COLO668 (cell line): ENCODE measurements at regions not wholly inside any gene's neighbourhood (a gene's known extent, or its start where the extent isn't known, plus 50 kb on each side); places are given as distances from the start of the nearest gene placed in this dataset.

Experiments used
- DNase-seq: peaks from one replicate; lab custom pipeline; 2025; ENCODE audit not compliant: unreplicated experiment; lab: John Stamatoyannopoulos, UW

DNA sequence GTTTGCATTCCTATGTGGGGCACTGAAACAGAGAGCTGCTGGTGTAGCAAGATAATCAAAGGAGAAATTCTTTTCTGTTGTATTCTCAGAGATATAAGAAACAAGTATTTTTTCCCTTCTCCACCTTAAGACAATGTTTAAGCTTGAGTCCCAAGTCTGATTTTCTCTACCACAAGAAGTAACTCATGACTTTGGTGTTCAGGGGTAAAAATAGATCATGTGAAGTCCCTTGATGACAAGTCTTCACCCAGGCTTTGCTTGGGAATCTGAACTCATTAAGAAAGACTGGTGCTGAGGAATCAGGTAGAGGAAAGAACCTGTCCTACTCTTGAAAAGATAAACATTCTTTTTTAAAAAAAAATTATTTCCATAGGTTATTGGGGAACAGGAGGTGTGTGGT lies 205.6 kb downstream of the ALDH8A1 start:
- no peak for DNase-seq

DNA sequence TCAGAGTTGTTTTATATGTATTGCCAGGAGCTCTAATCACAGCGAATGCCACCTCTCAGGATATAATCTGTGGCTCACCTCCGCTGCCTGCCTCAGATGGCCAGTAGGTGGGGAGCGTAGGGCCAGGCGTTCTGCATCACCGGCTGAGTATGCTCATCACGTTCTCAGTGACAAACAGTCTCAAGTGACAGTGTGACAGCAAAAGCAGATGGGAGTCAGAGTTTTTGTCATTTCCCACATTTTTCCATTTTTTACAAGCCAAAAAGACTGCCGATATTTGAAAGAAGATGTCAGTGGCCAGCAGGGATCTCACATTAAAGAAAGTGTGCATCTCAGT lies 208.7 kb downstream of the ALDH8A1 start:
- DNase-seq: peak; percentile 27

DNA sequence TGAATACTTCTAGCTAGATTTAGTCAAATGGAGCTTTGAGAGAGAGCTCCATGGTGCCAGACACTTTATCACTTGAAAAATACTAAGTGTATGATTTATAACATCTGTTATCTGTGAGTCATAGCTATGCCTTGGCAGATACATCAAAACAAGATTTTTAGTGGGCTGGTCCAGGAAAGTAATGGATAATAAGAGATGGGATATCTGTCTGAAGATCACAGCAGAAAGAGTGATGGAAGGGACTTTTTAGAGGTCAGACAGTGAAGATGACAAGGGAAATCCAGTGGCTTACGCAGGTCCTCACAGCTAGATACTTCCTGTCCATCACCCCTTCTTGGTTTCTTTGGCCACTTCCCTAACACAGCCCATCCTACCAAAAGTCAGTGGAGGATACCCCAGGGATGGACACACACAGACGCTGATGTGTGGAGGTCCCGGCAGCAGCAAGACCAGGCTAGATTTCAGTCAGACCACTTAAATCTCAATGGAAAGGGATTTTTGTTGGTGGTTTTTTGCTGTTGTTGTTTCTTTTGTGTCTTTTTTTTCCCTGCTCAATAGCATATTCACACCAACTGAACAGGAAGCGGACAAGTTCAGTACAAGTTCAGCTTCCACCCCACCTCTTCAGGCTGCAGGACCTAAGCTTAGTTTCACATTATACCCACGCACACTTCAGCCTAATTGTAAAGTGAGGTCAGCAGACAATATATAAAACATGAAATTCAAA lies 209.3 kb downstream of the ALDH8A1 start:
- no peak for DNase-seq

DNA sequence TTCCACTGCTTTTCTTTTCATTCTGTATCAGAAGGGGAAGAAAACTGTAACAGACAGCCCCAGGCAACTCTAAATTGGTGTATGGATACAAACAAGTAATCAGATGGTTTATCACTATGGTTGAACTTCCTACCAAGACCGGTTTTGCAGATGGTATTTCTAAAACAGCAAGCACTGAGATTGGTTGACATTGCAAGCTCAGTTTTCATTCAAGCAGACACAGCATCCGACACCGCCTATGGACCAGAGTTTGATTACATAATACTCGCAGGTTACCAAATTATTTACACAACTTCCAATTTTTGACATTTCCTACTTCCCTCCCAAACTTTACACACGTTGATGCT lies 209.9 kb downstream of the ALDH8A1 start:
- peak; percentile 23 for DNase-seq

DNA sequence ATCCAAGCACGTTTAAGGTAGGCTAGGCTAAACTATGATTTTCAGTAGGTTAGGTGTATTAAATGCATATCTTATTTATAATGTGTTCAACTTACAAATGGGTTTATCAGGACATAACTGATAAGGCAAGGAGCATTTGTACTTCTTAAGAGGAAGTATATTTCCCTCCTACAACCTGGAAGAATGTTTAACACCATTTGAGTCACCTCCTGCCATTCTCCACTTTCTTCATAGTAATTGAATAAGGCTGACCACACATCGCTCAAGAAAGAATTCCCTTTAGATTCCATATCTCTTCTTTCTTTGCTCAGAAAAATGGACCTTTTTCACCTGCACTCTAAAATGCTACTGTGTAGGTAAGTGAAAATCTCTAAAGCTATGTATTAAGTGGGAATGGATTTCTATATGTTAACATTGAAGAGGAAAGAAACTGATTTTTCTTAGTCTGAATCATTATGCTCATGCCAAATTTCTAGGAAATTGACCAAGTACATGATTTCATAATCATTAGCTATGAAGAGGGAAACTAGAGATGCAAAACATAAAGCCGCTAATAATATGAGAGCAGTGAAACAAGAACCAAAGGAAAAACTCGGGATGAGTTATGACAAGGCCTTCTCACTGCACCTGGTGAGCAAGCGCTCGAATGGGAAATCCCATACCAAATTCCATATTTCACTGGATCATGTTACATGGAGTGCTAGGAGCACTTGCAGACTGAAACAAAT lies 210.4 kb downstream of the ALDH8A1 start:
- DNase-seq: peak; percentile 23

DNA sequence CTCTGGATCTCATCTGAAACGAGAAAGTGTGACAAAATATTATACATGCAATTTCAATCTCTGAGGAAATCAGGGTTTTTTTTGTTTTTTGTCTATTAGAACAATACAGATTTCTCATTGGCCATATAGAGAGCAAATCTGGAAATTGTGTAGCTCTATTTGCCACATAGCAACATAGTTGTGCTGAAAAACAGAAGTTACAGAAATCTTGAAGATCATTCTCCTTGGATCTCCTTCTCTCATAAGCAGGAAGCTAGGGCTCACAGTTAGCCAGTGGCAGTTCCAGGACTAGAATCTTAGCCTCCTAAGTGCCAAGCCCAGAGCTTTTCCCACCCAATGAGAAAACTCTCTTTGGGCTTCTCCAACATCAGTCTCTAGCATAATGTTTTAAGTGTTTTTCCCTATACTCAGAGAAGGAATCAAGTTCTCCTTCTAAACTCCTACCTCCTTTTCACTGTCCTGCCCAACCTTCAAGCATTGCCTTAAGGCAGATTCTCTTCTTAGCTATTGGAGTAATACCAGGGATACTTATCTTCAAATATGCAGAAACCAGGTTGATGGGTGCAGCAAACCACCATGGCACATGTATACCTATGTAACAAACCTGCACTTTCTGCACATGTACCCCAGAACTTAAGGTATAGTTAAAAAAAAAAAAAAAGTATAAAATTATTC lies 211.6 kb downstream of the ALDH8A1 start:
- DNase-seq: no peak

DNA sequence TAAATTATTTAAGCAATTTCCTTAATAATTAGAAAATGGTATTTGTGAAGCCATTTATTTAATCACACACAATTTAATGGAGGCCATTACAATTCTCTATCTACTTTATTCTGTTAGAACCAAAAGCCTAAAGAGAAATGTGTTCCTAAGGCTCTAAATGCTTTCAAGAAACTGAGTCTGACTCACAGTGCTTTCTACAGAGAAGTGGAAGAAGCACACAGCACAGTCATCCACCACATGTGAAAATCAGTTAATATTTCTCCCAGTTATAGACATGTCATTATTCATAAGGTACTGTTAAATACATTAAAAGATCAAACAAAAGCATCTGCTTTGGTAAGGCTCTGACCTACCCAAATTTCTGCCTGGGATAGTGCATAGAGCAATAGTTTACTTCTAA lies 214.4 kb downstream of the ALDH8A1 start:
- no peak for DNase-seq

DNA sequence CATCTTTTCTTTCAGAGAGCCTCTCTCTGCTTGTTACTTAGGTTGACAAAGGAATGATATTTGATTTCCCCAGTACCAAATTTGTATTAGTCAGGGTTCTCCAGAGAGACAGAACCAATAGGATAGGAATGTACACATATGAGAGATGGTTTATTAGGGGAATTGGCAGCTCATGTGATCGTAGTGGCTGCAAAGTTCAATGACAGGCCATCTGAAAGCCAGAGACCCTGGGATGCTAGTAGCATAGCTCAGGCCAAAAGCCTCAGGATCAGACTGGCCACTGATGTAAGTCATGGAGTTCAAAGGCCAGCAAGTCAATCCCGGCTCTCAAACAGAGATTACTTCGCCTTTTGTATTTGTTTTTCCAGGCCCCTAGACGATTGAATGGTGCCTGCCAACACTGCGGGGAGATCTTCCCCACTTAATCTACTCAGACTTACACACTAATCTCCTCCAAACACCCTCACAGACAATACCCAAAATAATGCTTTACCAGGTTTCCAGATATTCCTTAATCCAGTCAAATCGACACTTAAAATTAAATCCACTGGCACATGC lies 215.5 kb downstream of the ALDH8A1 start:
- DNase-seq: no peak

DNA sequence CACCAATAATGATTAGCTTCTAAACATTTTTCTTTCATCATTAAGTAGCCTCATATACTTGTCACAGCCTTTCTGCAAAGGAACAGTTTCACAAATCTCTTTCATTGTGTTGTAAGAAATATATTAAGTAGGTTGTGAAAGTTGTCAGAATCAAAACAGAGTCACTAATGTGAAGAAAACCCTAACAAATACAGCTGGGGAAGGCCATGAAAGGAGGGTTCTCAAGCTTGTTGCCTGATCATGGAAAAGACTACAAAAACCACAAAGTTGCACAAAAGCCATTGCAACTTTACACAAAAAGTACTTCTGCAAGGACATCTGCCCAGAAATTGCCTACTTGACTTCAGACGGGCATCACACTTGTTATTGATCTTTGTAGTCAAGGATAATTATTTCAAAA lies 216.1 kb downstream of the ALDH8A1 start:
- no peak for DNase-seq

DNA sequence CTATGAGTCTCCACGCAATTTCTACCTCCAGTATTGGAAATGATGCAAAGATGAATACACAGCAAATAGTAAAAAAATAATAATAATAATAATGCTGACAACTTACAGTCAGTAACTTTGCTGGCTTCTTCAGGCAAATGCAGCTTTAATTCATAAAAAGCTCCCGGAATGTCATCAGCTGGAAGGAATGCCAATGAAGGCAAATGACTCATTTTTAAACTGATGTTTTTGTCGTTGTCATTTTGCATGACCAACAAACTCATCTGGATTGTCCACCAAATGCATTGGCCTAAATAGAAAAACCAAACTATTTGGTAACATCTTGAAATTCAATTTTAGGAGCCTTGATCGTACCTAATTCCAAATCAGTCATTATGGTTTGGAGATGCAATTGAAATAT lies 217.1 kb downstream of the ALDH8A1 start:
- DNase-seq: no peak

DNA sequence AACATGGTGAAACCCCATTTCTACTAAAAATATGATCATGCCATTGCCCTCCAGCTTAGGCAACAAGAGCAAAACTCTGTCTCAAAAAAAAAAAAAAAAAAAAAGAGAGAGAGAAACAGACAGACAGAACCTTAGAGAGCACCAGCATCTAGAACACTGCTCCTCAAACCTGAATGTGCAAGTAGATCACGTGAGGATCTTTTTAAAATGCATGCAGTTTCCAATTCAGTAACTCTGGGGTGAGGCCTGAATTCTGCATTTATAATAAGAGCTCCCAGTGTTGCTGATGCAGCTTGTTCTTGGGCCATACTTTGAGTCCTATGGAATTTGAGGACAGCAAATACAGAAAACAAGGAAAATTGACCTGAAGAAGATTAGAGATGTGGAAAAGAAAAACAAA lies 218.3 kb downstream of the ALDH8A1 start:
- no peak for DNase-seq

DNA sequence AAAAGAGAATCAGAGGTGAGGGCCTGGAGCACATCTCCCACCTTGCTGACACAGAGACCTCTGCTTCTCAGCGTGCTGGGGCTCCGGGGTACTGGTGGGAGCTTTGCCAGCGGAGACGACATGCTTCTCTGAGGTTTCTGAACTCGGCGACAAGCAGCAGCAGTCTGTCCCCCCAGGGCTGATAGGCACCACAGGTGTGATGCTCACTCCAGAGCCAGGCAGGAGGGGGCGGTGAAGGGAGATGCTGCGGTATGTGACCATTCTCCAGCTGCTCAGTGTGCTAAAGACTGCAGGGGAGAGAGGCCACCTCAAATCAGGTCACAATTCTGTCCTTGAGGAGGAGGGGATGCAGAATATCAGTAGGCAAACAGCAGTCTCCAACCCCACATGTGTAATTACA lies 219.9 kb downstream of the ALDH8A1 start:
- DNase-seq: no peak

DNA sequence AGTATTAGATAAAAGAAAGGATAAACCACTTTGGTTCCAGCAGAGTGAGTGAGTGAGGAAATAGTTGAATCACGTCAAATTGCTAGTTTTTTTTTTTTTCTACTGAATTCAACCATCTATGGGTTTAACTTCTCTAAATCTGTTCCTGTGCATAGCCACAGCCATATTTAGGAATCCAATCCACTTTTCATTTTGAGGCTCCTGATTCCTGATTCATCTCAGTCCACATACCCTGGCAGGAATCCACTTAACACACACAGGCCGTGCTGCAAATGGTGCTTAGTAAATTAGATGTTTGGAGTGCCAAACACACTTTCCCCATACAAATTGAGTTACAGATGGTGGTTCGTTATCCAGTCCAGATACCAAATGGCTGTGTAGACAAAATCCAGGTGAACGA lies 220.3 kb downstream of the ALDH8A1 start:
- no peak for DNase-seq

DNA sequence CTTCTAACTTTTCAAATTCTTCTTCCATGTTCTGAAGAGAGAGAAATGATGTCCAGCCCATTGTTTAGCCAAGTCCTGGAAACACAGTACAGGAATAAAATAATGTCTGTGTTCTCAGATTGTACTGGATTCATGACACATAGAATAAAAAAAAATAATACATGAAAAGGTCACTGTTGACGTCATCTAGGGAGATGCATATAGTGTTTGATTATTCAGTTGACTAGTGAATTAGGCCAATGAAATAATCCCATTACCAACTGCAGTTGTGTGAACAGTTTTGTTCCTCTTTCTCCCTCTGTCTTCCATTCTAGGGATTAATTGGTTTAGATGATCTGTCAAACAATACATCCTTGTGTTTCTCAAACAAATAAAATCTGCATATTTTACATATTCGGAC lies 222.8 kb downstream of the ALDH8A1 start:
- no peak for DNase-seq

DNA sequence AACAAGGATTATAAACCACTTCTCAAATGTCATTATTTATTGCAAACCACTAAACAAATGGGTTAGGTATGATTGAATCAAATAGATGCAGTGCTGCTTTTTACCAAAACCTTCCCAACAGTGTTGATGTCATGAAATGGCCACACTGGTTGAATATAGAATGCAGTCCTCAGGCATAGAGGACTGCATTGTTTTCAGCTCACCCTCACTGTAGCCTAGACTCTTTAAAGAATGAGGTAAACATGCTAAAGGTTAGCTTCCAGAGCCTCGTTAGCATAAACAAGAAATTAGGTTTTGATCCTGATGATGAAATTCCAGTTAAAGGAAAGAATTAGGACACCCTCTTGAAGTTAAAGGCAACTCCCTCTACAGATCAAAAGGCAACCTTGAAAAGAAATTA lies 224.3 kb downstream of the ALDH8A1 start:
- DNase-seq: no peak

DNA sequence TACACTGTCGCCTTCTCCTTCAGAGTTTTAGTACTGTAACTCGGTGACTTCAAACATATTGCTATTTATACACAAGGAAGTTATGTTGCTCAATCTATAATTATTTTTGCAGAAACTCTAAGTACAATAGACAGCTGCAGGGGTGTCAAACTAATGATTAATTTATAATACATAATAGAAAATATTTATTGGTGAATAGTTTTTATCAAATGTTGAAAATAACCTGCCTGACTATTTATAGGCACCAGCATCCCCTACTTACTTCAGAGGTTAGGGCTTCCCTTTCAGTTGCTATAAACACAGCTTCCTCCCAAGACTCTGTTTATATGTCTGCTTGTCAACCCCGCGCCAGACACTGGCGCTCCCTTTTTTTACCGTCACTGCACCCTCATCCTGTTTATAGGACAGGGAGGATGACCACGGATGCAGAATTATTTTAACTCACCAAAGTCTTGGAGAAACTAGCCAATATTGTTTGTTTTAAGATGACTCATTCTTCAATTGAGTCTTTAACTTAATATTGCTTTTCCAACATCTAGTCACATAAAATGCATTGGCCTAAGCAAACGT lies 225.0 kb downstream of the ALDH8A1 start:
- DNase-seq: no peak

DNA sequence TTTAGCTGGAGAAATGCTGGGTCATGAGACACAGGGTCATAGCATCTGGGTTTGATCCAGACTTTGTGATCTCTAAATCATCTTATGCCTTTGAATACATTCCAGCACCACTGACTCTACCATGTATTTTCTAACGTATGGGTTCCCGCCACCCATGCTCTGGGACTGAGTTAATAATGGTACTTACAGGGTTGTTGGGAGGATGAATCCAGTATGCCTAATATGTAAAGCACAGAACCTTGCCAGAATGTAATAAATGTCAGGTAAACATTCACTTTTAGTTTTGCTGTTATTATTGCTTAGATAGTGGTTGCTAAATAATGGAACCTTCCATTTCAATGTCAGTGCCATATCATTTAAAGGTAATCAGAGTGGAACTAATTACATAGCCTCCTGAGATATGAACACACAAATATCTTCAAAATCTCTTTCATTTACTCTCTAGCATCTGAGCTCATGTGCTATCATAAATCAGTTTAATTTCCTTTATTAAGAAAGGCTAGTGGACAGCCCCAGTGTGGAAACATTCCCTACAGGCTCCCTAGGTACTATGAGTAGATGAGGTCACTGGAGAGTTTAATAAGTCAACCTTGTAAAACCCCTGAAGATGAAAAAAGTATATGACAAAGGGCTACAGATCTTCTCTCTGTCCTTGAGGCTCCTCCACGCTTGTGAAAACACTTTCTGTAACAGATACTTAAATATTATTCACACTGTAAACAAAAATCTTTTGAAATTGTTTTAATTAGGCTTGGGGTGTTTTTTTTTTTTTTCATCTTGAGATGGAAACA lies 226.6 kb downstream of the ALDH8A1 start:
- no peak for DNase-seq

DNA sequence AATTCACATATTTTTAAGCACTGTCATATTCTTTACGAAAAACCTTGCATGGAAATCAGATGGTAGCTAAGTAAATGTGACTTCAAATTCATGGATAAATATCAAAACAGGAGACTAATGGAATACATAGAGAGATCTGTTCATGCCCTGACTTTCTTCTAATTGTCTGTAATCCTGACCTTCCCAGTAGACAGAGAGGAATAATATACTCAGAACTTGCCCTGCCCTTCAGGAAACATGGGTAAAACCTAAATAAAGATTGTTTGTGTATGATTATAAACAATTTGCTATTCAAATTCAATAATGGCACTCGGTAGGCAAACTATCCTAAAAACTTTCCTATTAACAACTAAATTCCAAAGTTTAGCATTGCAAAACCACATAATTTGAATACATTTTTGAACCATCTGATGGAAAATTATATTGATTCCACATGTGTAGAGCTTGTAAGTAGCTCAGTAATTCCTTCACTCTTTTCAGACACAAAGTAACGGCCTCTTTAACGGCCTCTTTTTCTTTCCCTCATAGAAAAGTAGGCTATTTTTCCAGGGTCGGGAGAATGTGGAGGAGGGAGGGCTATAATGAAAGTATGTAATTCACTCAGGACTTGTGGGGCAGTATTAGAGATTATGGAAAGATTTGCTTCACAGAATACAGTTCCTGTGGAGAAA lies 227.6 kb downstream of the ALDH8A1 start:
- DNase-seq: no peak

DNA sequence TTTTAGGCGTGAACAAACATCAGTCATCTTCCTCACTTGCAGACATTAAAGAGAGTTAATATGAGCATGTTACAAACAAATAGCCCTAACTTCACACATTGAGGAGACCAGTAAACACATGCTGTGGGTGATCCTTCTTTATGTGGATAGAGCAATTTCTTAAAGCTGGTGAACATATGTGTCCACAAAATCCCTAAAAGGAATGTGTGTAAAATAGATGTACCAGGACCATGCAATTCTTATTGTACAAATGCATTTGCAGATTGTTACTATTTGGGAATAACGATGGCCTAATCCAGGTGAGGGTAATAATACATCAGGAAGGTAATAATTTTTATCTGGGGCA lies 228.9 kb downstream of the ALDH8A1 start:
- no peak for DNase-seq

DNA sequence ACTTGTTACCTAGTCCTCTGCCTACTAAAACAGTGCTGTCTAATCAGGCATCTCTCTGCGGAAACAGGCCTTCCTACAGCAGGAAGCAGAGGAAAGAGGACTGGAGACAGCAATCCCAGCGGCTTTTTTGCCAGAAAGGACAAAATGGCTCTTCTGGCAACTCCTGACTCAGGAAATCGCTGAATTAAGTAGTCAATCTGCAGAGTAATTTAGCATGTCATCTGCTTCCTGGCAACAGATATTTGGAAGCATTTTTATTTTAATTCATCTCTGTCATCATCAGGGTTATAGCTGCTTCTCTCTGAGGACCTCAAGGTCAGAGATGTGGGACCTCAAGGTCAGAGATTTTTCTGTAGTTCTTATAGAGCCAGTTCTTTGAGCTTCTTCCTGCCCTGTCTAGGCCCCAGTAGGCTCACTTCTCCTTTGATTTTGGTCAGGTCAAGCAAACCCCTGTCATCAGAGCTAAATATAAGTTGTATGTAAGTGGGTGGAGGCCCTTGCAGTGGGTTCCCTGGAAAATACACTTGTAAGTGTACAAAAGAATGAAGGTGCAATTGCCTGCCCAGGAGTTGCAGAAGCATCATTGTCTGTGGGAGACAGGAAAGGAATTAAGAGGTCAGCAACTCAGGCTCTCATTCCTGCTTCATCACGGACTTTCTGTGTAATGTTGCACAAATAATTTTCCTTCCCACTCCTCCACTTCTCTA lies 229.4 kb downstream of the ALDH8A1 start:
- no peak for DNase-seq
